ENCODE measurements at regions not wholly inside any gene's neighbourhood (a gene's known extent, or its start where the extent isn't known, plus 50 kb on each side); places are given as distances from the start of the nearest gene placed in this dataset.
A peak's percentile ranks its signal among the peaks of the same experiment; 100 is the strongest.

- DNase-seq (ENCODE audit: low spot score), result peak; percentile 86
These were observed 130.1 kb upstream of the PRICKLE2 start for GRCh38 chr3:64355401-64355807.

DNA sequence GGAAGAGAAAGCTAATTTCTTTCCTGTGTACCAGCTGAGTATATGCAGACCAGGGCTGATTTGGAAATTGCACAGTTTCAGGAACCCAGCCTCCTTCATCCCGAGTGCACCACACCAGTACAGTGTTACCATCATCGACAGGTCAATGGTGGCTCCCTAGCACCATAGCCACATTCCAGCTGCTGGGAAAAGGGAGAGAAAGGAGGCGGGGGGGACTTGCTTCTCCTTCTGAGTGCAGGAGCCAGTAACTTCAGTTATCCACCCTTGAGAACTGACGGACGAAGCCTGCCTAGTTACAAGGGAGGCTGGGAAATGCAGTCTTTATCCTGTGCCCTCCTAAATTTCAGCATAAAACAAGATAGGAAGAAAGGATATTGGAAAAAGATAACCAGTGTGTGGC is 129.7 kb upstream of the PRICKLE2 start:
- peak; percentile 38 for DNase-seq (ENCODE audit: low spot score)

DNA sequence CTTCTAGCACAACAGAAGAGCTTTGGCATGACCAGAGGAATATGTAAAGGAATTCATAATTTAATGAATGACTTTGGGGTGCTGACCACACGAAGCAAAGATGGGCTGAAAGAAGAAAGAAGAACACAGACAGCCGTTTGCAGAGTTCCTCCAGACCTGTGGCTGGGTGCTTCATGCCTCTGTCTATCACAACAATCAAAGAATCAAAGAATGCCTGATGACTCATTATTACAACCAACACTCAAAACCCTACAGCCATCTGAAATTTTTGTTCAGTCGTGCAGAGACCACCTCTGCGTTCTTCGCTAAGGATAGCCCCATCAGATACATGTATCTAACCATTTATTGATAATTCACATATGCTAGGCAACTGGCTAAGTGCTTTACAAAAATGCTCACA is 129.0 kb upstream of the PRICKLE2 start:
- DNase-seq (ENCODE audit: low spot score), result no peak

GRCh38 chr3:64353226-64353625 is 128.0 kb upstream of the PRICKLE2 start:
- peak; percentile 67 for DNase-seq (ENCODE audit: low spot score)

- peak; percentile 14 for DNase-seq (ENCODE audit: low spot score)
These were observed 127.3 kb upstream of the PRICKLE2 start for GRCh38 chr3:64352639-64352992.

DNA sequence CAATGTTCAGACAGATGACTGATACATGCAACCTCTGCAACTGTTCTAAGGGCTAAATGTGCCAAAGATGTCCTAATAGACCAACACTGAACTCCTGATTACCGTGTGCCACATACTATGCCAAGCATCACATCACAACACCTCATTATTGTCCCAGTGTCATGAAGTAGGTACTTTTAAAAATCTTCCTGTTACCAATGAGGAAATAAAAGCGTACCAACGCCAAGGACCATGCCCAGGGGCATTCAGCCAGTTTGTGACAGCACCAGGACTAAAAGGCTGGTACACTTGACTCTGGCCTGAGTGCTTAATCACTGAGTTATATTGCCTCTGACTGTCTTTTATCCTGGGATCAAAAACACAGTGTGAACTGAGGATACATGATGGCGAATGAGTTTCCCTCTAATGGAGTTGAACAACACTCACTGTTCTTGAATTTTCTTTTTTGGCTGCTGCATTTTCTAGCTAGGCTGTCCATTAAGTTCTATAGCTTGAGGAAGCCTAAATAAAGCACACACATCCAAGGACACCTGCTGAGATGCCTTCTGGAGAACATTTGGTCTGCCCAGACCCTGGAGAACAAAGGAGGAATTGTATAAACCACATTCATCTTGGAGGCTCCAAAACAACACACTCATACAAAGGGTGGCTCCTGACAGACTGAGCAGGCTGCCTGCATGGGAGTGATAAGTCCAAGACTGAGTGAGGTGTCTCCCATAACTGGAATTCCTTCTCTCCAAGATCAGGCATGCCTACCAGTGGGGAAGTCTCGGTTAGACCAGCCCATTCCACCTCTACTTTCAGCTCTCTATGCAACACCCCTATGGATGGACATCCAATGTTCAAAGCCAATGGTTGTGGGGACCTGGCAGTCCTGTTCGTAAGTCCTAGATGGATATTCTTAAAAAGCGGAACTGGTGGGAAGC is 126.7 kb upstream of the PRICKLE2 start:
- peak; percentile 9 for DNase-seq (ENCODE audit: low spot score)

GRCh38 chr3:64349551-64349950 is 124.3 kb upstream of the PRICKLE2 start:
- peak; percentile 73 for DNase-seq (ENCODE audit: low spot score)

DNA sequence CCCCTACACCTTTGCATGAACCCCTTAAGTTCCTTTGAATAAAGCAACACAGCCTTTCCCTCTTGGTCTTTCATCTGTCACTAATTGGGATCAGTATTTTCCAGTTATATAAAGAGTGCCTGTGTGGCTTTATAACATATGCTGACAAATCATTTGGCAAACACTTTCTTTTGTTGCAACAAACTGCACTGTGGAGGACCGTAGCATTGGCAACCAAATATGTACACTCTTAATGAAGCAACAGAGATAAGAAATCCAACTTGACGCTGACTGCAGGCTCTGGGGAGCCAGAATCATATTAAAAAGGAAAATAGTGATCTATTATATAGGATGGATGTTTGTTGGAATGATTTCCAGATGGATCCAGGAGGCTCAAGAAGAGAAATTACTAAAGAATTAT is 120.1 kb upstream of the PRICKLE2 start:
- DNase-seq (ENCODE audit: low spot score), result peak; percentile 78

- peak; percentile 66 for DNase-seq (ENCODE audit: low spot score)
These were observed 119.5 kb upstream of the PRICKLE2 start for GRCh38 chr3:64344721-64345207.

GRCh38 chr3:64343689-64344430 is 118.6 kb upstream of the PRICKLE2 start:
- DNase-seq (ENCODE audit: low spot score), result peak; percentile 41

DNA sequence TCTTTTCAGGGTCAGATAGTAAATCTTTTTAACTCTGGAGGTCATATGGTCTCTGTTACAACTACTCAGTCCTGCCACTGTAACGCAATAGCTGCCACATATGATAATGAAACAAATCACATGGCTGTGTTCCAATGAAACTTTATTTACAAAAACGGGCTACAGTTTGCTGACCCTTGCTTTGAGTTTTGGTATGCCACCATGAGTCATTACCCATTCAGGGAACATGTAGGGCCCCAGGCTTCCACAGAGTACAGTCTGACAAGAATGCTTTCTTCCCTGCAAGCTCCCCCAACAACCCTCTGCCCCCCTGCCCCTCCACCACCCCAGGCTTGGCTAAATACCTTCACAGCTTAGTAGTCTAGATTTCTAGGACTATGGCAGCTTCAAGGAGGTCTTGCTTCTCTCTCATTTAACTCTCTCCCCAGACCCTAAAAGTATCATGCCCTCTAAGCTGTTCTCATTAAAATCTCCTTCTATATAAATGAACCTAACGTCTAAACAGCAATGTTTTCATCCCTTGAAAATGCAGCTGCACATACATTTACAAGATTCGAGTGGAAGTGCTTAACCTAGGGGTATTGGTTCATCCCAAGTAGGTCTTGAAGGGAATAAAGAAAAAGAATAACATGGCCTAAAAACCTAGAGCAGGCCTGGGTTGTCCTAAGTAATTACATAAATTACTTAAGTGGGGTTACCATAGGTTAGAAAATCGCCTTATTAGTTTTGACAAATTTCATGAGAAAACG is 117.8 kb upstream of the PRICKLE2 start:
- DNase-seq (ENCODE audit: low spot score), result peak; percentile 62

DNA sequence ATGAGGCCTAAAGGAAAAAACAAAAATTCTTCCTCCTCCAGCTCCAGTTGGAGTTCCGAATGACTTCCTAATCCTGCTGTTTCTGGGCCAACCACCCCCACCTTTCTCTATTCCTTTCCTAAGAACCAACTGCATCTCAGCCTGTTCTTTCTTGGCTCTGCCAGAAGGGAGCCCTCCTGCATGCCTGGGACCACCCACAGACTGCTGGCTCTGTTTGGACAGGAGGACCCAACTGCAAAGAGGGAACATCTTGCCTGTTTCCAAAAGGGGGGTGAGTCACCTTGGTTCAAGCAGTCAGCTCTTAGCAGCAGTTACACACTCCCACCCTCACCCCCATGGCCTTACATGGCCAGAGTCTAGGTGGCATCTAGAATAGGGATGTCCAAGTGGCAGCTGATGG is 116.0 kb upstream of the PRICKLE2 start:
- no peak for DNase-seq (ENCODE audit: low spot score)

DNA sequence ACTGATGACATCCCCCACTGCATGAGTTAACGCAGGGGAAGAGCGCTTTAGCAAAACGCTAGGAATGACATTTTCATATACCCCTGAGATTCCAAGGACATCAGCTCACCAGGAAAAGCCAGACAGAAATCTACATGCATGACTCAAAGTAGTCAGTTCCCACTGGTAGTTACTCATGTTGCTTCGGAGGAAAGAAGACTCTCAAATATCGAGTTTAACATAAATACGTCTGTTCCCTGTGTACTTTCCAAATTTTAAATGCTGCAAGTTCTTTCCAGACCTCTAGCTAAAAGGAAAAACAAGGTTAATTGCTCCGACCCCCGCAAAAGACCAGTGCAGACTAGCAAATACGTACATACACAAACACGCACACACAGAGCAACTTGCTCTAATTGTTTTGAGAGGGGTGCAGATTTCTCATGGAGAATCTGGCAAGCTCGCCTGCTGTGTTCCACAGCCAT is 115.4 kb upstream of the PRICKLE2 start:
- peak; percentile 66 for DNase-seq (ENCODE audit: low spot score)

DNA sequence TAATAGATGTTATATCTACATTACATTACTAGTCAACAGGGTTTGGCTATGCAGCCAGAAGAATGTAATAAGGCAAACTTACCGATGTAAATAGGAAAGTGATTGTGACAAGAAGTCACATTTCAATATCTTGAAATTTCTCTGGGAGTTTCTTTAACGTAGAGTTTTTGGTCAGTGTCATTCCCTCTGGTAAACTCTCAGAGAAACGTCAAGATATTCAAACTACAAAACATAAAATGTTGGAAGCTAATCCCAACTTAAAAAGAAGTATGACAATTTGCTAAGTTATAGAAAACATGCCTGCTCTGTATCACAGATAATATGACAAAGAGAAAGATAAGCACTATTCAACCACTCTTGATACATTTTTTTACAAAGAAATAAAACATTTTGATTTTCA is 111.2 kb upstream of the PRICKLE2 start:
- peak; percentile 62 for DNase-seq (ENCODE audit: low spot score)

DNA sequence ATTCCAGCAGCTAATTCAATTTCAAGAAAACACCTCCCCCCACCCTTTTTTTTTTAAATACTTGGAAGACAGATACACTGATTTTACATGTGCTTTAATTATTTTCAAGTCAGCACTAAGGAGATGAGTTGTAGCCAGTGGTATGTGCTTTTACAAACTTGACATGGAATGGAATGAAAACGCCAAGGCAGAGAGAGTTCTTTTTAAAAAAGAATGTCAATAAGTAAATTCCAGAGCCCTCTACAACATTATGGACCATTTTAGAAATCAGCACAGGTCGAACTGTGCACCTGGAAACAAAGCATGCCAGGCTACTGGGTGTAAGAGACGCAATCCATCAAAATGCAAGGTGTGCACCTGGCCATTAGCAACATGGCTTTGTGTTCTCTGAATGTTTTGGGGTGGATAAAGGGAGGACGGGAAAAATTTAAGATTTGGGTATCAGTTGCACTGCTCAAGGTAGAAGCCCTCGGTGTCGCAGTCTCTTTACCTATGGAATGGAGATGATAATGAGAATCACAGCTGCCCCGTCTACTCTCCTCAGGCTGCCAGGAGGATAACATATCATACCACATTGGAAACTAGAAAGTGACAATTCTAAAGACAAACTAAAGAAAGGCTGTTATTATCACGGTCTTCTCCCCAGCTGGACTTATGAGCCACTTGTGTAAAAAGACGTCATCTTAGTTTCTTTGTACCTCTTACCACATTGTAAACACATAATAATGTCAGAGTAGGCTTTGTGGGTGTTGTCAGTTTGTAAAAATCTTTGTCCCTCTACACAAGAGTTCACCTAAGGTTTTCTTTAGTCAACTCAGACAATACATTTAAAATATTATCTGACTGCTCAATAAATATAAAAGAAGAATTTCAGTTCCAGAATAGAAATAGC is 107.4 kb upstream of the PRICKLE2 start:
- DNase-seq (ENCODE audit: low spot score), result no peak

- DNase-seq (ENCODE audit: low spot score), result no peak
These were observed 106.3 kb upstream of the PRICKLE2 start for GRCh38 chr3:64331605-64332004.

GRCh38 chr3:64329037-64329436 is 103.8 kb upstream of the PRICKLE2 start:
- no peak for DNase-seq (ENCODE audit: low spot score)

DNA sequence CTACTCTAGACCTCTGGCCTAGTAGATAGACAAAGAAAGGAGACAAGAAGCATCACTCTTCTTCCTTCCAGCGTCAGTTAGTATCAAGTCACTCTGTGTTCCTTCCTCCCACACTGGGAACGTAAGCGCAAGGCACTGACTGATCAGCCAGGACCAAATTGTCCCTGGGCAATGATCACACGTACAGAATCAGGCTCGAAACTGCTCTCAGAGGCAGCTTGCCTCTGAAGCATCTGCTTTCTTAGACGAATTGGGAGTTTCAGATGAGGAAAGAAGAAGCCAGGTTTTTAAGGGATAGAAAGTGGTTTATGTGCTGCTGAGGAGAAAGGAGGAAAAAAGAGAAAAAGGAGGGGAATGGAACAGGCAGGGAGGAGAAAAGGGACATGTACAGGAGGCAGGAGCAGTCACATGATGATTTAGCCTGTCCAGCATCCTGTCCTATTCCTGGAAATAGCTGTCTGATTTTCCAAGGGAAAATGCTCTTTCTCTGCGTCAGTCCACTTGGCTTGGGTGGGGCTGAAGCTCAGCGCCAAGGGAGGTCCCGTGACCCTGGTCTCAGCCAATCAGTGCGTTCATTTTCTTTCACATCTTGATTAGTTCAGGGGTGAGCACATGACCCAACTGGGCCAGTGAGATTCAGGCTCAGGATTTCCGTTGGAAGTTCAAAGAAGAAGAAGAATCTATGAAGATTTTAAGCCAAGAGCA is 102.0 kb upstream of the PRICKLE2 start:
- peak; percentile 62 for DNase-seq (ENCODE audit: low spot score)

DNA sequence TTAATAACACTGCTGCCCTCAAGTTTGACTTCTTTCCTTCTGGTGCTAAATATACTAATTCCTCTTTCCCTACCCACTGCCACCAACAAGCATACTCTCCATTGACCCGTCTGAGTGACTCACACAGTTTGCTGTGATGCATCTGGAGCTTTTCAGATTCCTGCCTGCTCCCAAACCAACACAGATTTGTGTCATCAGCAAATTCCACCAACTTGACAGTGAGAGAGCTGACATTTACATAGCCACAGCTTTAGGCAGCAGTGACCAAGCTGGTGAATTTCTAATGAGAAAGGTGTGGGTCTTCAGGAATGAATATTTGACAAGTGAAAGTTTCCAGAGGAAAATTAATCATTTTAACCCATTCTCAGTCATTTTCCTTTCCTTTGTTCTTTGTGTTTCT is 96.5 kb upstream of the PRICKLE2 start:
- DNase-seq (ENCODE audit: low spot score), result peak; percentile 90

DNA sequence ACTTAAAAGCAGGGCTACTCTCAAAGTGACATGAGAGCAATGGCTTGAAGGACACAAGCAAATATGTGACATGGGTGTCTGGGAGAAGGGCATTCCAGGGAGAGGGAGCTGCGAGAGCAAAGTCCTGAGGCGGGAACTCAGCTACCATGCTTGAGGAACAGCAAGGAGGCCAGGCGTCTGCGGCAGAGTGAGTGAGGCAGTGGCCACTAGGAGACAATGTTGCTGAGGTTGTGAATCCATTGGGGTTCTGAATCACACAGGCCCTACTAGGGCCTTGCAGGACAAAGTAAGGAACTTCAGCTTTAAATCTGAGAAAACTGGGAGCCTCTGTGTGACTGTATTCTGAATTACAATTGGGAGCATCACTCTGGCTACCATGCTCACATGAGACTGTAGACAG is 94.1 kb upstream of the PRICKLE2 start:
- DNase-seq (ENCODE audit: low spot score), result no peak
